RWPE1 (cell line): ENCODE measurements at regions not wholly inside any gene's neighbourhood (a gene's known extent, or its start where the extent isn't known, plus 50 kb on each side); places are given as distances from the start of the nearest gene placed in this dataset.

ENCODE experiments used
- CTCF ChIA-PET: fragments of 350-600 bp; sonication (Branson Sonifier 250); formaldehyde crosslinking; extraction: SDS; loops from one replicate; lab custom pipeline; 2021; lab: Yijun Ruan, JAX
- POLR2A ChIA-PET: fragments of 400-600 bp; formaldehyde crosslinking; extraction: SDS; loops from one replicate; lab custom pipeline; 2020; ENCODE audit warnings: antibody characterized with exemption; ENCODE audit not compliant: low non-redundant PET; lab: Yijun Ruan, JAX
- DNase-seq: peaks from one replicate; pipeline ENCODE4 v3.0.0; 2012; ENCODE audit warnings: low spot score
- H3K27ac ChIP-seq: fragments of 450-650 bp; 2 replicates; pipeline ENCODE4 v1.5.1; 2017
- CTCF ChIP-seq: fragments of 450-650 bp; conservative IDR thresholded peaks from 2 replicates; pipeline ENCODE4 v1.5.1; 2017; ENCODE audit warnings: low read depth, mild to moderate bottlenecking

- TF ChIP-seq CTCF = no peak
- DNase-seq = no peak
- POLR2A ChIA-PET = no interaction called here
- CTCF ChIA-PET = no interaction called here
- H3K27ac ChIP-seq = no peak overlapping the region
Observed at GRCh38 chr10:7027237-7027912, 383.5 kb downstream of the SFMBT2 start.

- DNase-seq = no peak
- ChIA-PET POLR2A (no interaction called here), CTCF (no interaction called here)
- H3K27ac ChIP-seq = no peak overlapping the region
- no peak for TF ChIP-seq CTCF
Observed at GRCh38 chr10:7026818-7027217, 384.0 kb downstream of the SFMBT2 start.

- DNase-seq = no peak
- no peak for TF ChIP-seq CTCF
- ChIA-PET POLR2A (no interaction called here), CTCF (no interaction called here)
- H3K27ac ChIP-seq = no peak overlapping the region
Observed at GRCh38 chr10:7025296-7025695, 385.5 kb downstream of the SFMBT2 start.

GRCh38 chr10:7015457-7015856, 395.4 kb downstream of the SFMBT2 start:
- ChIA-PET POLR2A (no interaction called here), CTCF (no interaction called here)
- DNase-seq = peak; percentile 8
- no peak for TF ChIP-seq CTCF
- no peak overlapping the region for H3K27ac ChIP-seq

- ChIA-PET POLR2A (no interaction called here), CTCF (no interaction called here)
- no peak for DNase-seq
- no peak for TF ChIP-seq CTCF
- H3K27ac ChIP-seq = no peak overlapping the region
Observed at GRCh38 chr10:7014721-7015120, 396.1 kb downstream of the SFMBT2 start.

GRCh38 chr10:7011994-7012393, 398.8 kb downstream of the SFMBT2 start:
- POLR2A ChIA-PET = no interaction called here
- DNase-seq = no peak
- CTCF ChIA-PET = no interaction called here
- no peak overlapping the region for H3K27ac ChIP-seq
- TF ChIP-seq CTCF = no peak
